ENCODE measurements at regions not wholly inside any gene's neighbourhood (a gene's known extent, or its start where the extent isn't known, plus 50 kb on each side); places are given as distances from the start of the nearest gene placed in this dataset.

DNA sequence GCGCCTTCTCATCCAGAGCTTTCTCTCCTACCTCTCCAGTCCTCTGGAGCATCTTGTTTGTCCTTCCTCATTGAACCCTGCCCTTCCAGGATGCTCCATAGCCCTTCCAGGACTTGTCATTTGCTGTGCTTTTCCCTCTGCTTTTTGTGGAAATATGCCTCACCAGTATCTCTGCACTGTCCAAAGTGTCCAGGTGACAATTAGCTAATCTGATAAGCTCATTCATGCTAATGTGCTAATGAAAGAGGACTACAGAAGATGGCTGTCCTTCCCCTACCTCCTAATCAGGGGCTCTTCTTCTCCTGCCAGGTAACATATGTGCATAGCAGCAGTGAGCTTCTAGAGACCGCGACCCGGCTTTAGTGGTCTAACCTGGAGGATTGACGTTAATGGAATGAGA is 58.4 kb upstream of the OTX2 start:
- DNase-seq (ENCODE audit: low spot score), result no peak

DNA sequence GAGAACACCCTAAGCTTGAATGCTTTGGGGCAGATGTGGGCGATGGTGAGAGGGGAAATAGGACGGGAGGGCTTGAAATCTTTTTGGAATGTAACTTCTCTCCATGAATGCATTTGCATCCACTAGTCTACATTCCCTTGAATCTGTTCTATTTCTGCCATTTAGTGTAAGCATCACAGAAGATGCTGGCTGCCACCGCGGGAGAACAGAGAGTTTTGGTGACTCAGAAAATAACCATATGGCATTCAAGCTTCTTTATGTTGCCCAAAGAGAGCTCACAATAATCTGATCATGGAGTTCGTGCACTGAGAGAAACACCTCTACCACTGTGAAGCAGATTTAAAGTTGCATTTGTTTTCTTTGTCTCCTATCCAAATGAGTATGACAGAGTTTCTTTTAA is 52.6 kb upstream of the OTX2 start:
- no peak for DNase-seq (ENCODE audit: low spot score)

DNA sequence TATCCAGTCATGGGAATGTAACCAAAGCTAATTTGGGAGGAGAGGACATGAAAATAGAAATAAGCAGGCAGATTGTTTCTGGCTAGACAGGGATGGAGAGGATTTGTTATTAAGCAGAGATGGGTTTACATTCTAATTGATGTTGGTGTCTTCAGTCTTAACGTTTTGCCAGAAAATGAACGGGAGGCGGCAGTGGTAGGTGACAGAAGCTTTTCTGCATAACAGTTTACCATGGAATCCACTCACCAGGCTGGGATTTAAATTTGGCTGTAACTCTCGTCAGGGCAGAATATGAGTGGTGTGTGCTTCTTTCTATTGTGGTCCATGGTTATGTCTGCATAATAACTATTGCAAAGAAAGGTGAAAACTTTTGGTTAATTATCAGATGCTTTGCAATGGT is 50.2 kb upstream of the OTX2 start:
- DNase-seq (ENCODE audit: low spot score), result no peak

Data from SK-N-DZ (cell line).